NCI-H345 (cell line): ENCODE measurements at regions not wholly inside any gene's neighbourhood (a gene's known extent, or its start where the extent isn't known, plus 50 kb on each side); places are given as distances from the start of the nearest gene placed in this dataset.
"Not testable (repeated sequence)": the region's sequence is repeated elsewhere in the genome, so short reads cannot be mapped to it uniquely, and the experiment has no call there.

Experiments
- DNase-seq: peaks from one replicate; lab custom pipeline; 2025; lab: John Stamatoyannopoulos, UW

DNA sequence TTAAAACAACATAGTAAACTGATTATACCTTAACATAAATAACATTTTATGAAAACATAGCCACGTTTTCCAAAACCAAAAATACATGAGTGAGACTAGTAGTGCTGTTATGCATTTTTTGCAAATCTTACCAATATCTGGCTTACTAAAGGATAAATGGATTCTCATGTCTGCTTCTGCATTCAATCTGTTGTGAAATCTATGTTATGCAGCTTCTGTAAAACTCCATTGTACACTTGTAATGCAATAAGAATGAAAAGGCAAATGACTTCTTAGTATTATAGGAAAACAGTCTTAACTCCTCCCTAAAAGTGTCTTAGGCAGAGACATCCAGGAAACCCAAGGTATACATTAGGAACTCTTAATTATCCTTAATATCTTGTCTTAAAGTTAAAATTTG, 330.9 kb upstream of the THBS1 start:
- no peak for DNase-seq

GRCh38 chr15:39250460-39251186, 330.3 kb upstream of the THBS1 start:
- peak; percentile 4 for DNase-seq

- no peak for DNase-seq
Observed at GRCh38 chr15:39251413-39252133, 329.3 kb upstream of the THBS1 start.

DNA sequence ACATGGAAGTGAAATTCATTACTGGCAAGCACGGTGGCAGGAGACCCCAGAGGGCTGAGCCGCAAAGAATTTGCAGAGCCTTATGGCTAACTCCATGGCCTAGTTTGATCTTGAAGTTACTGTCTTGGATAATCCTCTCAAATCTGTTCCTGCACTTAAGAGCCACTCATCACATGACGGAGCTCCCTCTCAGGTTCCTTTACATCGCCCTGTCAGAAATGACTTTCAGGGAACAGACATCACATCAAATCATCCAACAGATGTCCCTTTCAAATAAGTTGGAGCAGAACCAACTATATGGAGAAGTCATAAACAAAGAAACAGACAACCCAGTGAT, 328.8 kb upstream of the THBS1 start:
- DNase-seq = no peak

DNA sequence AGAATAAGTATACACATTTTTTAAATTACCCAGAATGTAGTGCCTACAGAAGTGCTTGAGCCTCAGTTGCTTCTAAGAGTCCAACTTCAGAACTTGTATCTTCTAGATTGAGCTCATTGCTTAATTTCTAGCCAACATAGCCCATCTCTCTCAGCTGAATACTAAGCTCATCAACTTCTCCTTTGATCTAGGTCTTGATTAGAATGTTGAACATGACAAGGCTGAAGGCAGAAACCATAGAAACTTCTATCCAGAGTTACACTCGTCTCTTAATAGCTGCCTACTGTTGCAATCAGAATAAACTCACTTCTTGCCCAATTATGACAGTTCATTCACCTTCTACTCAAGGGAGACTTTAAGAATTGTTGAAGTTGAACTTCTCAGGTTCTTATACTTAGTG, 327.3 kb upstream of the THBS1 start:
- DNase-seq = no peak

- DNase-seq = no peak
Observed at GRCh38 chr15:39254181-39254580, 326.7 kb upstream of the THBS1 start.

GRCh38 chr15:39255760-39256159, 325.1 kb upstream of the THBS1 start:
- no peak for DNase-seq

GRCh38 chr15:39260391-39260790, 320.5 kb upstream of the THBS1 start:
- no peak for DNase-seq

GRCh38 chr15:39260791-39261190, 320.1 kb upstream of the THBS1 start:
- no peak for DNase-seq

DNA sequence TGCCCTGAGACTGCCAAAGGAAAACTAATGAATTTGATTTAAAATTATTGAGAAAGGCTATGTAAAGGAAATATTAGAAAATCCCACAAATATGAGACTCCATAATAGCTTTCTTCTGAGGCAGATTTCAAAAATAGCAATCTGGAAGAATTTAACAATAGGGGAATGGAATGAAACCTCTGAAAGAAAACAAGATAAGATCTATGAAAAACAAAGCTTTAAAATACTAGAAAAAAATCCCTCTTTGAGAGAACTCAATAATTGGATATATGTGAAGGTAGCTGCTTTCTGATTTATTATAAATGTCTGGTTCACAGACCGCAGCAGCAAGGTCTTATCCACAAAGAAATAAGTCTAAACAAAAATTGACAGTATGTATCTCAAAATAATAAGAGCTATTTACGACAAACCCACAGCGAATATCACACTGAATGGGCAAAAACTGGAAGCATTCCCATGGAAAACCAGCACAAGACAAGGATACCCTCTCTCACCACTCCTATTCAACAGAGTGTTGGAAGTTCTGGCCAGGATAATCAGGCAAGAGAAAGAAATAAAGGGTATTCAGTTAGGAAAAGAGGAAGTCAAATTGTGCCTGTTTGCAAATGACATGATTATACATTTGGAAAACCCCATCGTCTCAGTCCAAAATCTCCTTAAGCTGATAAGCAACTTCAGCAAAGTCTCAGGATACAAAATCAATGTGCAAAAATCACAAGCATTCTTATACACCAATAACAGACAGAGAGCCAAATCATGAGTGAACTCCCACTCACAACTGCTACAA, 319.3 kb upstream of the THBS1 start:
- DNase-seq = not testable (repeated sequence)

- not testable (repeated sequence) for DNase-seq
Observed at GRCh38 chr15:39262995-39263772, 317.7 kb upstream of the THBS1 start.

DNA sequence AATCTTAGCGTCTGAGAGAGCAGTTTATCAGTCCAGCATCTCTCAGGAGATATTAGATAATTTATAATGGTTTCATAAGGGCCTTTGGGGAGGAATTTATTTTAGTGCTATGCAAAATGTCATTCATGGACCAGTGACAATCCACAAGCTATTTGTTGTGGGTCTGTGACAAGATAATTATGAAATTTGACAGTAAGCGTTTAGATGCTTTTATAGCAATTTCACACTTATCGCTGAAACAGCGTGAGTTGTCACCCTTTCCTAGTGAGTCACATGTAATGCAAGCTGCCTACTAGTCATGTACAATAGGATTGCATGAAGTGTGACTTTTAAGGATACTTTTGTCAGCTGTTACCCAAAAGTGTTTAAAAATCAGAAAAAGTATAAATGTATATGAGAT, 315.6 kb upstream of the THBS1 start:
- DNase-seq = no peak

DNA sequence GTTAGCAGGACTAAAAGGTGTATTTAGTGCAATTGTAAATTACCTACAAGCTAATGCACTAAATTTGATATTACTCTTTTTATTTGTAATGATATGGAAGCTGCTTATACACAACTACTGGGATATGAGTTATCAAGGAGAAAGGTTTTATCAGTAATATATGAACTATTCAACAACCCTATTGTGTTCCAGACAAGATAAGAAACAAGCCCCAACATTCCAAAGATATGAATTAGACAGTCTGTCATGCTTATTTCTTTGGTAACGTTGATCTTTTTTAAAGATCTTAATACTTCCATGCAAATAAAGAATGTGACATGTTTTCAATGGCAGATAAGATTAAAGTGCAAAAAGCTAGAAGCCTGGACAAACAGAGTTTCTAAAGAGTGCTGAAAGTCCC, 314.0 kb upstream of the THBS1 start:
- DNase-seq = no peak

- no peak for DNase-seq
Observed at GRCh38 chr15:39267685-39268084, 313.2 kb upstream of the THBS1 start.

- DNase-seq = peak; percentile 40
Observed at GRCh38 chr15:39269352-39269751, 311.5 kb upstream of the THBS1 start.

DNA sequence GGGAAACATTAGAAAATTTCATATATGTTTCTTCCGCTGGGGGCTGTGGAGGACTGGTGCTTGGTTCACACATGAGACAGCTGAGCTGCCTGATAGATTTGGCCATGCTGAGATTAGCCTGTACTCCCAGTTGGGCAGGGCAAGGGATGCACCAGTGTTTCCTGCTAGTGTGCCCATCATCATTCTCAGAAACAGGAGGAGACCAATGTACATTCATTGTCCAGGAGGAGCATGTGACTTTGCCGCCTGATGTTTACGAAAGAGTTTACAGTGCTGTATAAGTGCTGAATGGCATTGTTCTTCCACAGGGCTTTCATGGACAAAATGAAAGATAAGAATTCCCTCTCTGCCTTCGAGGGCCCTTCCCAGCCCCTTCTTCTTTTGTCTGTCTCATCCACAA, 311.1 kb upstream of the THBS1 start:
- DNase-seq = peak; percentile 83

DNA sequence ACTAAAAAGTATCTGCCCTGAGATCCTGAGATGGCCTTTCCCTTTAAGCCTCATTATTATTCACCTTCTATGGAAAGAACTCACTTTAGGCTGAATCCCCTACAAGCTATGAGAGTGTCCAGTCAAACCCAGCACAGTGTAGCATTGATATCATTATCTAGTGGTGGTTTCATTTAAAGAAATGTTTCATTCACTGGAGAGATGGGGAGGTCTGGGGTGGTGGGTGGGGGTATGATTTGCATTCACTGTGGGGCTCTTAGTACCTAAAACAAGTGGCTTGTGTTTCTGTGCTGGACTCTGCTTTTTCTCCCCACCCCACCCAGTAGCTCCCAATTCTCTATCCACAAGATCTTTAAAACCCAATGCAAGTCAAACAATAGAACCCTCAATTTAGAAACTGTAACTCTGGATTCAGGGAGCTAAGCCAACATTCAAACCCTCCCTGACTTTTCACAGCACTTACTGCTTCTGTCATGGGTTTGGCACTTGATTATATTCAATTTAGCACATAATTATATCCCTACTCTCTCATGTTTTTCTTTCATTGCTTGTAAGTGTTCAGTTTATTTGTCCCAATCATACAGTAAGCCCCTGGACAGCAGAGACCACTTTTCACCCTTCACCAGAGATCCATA, 310.5 kb upstream of the THBS1 start:
- peak; percentile 16 for DNase-seq

- DNase-seq = no peak
Observed at GRCh38 chr15:39270934-39271333, 309.9 kb upstream of the THBS1 start.

DNA sequence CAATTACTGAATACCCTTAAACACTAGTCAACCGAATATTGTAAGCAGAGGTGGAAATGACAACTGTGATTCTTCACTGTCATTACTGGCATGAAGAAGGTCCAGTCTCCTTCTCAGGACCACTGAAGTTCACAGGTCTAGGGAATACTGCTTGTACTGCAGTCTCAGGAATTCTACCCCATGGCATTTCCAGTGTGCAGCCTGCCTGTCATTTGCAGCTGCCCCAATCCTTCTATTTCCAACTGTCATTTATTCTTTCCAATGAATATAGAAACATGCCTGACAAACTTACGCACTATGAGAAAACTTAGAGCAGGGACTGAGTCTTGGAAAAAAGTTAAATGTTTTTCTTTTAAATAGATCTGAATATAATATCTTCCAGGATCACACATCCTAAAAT, 308.0 kb upstream of the THBS1 start:
- no peak for DNase-seq

DNA sequence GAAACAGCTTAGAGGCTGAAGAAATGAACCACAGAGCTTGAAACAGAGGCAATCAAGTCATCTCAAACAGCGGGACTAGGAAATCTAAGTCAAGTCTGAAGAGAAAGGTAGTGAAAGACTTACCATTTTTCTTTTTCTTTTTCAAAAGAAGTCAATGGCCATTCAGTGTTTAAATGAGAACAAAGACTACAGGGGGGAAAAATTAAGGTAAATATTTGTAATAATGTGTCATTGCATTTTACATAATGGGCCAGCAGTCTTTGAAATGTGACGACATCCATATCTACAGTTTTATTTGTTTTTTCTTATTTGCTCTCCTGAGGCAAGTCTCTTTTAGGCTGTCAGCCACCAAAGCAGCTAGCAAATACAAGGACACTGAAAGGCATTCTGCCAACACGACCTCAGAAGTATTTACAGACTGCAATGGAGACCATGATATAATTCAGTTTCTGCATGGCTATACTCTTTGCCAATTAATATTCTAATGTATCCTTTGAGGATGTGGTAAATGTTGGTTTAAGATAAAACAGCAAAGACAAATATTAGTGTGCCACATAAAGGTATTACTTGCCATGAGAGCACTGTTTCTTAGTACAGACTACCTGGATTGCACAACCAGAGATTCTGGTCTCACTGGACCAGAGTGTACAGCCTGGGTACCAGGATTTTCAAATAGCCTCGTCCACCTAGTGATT, 307.0 kb upstream of the THBS1 start:
- DNase-seq = peak; percentile 82

DNA sequence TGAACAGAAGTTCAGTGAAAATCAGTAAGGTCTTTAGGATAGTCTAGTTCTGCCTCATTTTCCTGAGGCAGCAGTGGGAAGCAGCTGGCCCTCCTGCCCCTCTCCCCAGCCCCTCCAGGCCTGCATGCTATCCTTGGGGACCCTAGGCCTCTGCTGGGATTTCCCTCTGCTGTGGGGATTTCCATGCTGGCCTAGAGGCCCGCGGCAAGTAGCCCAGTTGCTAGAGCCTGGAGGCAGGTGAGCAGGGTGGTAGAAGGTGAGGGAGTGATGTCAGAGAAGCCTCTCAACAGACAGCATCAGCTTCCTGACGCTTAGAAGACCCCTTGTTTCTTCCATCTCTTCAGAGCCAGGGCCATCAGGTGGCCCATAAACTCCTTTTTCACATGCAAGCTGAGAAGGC, 305.8 kb upstream of the THBS1 start:
- DNase-seq = peak; percentile 2
